HEK293T (cell line): ENCODE measurements at regions not wholly inside any gene's neighbourhood (a gene's known extent, or its start where the extent isn't known, plus 50 kb on each side); places are given as distances from the start of the nearest gene placed in this dataset.

Experiments used
- ELF4 ChIP-seq: fragments of 450-650 bp; IDR thresholded peaks from 2 replicates; pipeline ENCODE4 v1.6.1; 2017; ENCODE audit warnings: antibody characterized with exemption
- HDGF ChIP-seq: fragments of 450-650 bp; IDR thresholded peaks from 2 replicates; pipeline ENCODE4 v1.6.1; 2017; ENCODE audit warnings: antibody characterized with exemption, borderline replicate concordance
- L3MBTL2 ChIP-seq: fragments of 450-650 bp; conservative IDR thresholded peaks from 2 replicates; pipeline ENCODE4 v1.6.1; 2016; ENCODE audit warnings: mild to moderate bottlenecking
- LEF1 ChIP-seq: fragments of 450-650 bp; IDR thresholded peaks from 2 replicates; pipeline ENCODE4 v1.6.1; 2017; ENCODE audit warnings: mild to moderate bottlenecking, borderline replicate concordance
- SP1 ChIP-seq: fragments of 450-650 bp; IDR thresholded peaks from 2 replicates; pipeline ENCODE4 v1.6.1; 2017
- SUZ12 ChIP-seq: fragments of 450-650 bp; IDR thresholded peaks from 2 replicates; pipeline ENCODE4 v1.6.1; 2016; ENCODE audit warnings: mild to moderate bottlenecking
- TARDBP ChIP-seq: fragments of 450-650 bp; IDR thresholded peaks from 2 replicates; pipeline ENCODE4 v1.6.1; 2016

DNA sequence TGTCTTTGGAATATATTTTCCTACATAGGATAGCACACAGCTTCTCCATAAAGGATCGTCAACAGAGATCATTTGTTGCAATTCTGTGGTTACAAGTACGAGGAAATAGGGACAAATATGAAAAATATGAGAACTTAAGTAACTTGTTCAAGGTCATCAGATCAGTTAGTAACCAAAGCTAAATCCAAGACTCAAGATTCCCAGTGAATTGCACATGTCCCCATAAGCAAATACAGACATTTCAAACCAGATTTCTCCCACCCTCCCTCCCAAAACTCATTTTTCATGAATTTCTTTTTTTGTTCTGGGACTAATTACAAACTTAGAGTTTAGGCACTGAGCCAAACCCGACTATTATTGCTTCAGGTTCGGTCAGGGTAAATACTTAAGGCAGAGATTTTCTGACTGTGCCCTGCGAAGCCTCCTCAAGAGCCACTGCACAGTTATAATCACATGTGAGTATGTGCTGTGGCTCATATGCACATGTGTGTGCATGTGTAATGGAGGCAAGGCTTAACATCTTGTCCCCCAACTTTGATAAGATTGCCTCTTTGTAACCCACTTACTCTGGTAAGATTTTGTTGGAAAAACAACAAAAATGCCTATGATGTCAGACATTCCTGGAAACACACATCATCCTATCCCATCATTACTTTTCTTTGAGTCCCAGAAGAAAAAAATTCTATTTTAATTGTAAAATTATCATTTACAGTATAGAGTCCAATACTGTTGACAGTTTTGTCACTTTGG lies 216.2 kb downstream of the CD83 start:
- no peak for TF ChIP-seq TARDBP
- TF ChIP-seq SP1 = no peak
- TF ChIP-seq HDGF = no peak
- no peak for TF ChIP-seq ELF4
- TF ChIP-seq LEF1 = no peak
- TF ChIP-seq SUZ12 = no peak
- TF ChIP-seq L3MBTL2 = no peak
